ENCODE measurements at regions not wholly inside any gene's neighbourhood (a gene's known extent, or its start where the extent isn't known, plus 50 kb on each side); places are given as distances from the start of the nearest gene placed in this dataset.
"Not testable (repeated sequence)": the region's sequence is repeated elsewhere in the genome, so short reads cannot be mapped to it uniquely, and the experiment has no call there.

DNA sequence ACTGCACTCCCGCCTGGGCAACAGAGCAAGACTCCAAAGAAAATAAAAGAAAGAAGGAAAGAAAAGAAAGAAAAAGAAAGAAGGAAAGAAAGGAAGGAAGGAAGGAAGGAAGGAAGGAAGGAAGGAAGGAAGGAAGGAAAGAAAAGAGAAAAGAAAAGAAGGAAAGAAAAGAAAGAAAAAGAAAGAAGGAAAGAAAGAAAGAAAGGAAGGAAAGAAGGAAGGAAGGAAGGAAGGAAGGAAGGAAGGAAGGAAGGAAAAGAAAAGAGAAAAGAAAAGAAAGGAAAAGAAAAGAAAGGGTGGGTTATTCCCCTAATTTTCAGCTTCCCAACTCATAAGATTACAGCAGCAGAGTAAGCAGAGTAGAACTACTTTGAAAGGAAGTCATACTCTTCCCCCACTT is 64.4 kb downstream of the TMEM200C start:
- not testable (repeated sequence) for H3K4me3 ChIP-seq (ENCODE audit: low read depth, low read length)

DNA sequence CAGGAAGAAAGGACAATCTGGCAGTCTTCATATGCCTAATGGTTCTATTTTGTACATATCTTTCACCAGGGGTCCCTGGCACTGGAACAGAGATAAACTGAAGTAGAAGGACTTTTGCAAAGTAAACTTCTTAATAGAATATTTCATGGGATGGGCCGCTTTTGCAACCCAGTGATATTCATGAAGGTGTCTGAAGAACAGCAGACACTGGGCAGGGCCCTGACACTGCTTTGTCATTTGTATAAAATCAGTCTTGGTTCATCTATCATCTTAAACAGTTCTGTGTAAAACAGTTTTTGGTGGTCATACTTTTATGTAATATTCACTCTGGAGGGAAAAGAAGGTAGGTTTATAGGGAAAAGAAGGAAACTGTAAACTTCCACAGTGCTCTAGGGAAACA is 66.4 kb downstream of the TMEM200C start:
- TF ChIP-seq, protein P1, sequence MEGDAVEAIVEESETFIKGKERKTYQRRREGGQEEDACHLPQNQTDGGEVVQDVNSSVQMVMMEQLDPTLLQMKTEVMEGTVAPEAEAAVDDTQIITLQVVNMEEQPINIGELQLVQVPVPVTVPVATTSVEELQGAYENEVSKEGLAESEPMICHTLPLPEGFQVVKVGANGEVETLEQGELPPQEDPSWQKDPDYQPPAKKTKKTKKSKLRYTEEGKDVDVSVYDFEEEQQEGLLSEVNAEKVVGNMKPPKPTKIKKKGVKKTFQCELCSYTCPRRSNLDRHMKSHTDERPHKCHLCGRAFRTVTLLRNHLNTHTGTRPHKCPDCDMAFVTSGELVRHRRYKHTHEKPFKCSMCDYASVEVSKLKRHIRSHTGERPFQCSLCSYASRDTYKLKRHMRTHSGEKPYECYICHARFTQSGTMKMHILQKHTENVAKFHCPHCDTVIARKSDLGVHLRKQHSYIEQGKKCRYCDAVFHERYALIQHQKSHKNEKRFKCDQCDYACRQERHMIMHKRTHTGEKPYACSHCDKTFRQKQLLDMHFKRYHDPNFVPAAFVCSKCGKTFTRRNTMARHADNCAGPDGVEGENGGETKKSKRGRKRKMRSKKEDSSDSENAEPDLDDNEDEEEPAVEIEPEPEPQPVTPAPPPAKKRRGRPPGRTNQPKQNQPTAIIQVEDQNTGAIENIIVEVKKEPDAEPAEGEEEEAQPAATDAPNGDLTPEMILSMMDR (IDR thresholded peaks at IDR 0.05; ENCODE audit: low read depth, low read length), result no peak
- H3K4me3 ChIP-seq (ENCODE audit: low read depth, low read length), result no peak overlapping the region

DNA sequence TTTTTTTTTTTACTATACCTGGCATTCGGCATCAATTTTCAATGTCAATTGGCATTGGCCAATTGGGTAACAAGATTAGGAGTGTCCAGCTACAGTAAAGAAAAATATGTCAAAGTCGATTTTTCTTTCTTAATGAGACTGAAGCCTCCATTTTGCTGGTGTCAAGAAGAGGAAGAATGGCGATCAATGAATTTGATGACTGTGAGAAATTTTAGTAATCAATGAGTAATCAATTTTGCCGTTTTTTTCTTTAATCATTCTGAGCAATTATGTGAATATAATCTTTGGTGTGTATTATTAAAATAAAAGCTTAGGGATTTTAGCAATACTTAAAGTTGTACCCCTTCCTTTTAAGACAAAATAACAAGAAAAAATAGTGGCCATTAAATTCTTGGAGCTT is 69.7 kb downstream of the TMEM200C start:
- TF ChIP-seq, protein P1 (IDR thresholded peaks at IDR 0.05; ENCODE audit: low read depth, low read length), result no peak
- H3K4me3 ChIP-seq (ENCODE audit: low read depth, low read length), result no peak overlapping the region

DNA sequence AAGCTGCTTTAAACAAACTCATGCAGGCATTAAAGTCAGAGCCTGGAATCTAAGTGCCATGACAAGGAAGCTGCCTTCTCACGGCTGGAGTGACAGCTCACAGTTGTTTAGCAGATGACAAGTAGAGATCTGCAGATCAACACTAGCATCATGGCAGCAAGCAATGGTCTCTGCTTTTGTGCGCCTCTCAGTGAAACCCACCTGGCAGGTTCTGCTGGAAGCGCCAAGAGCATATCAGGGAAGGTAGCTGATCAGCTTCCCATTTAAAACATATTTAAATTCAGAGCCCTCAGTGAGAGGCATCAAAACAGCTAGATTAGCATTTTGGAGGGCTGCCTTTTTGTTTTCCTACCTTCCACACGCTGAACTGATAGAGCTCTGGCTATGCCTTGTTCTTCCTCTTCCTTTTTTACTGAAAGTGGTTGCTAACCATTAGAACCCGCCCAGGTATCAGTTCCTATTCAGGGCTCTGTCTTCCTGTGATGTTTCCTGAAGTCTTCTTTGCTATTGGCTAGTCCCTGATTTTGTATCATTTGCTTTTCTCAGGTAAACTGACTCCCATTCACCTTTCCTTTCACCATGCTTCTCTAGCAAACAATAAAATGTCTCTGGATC is 70.8 kb downstream of the TMEM200C start:
- TF ChIP-seq, protein P1 (IDR thresholded peaks at IDR 0.05; ENCODE audit: low read depth, low read length), result no peak
- H3K4me3 ChIP-seq (ENCODE audit: low read depth, low read length), result no peak overlapping the region

DNA sequence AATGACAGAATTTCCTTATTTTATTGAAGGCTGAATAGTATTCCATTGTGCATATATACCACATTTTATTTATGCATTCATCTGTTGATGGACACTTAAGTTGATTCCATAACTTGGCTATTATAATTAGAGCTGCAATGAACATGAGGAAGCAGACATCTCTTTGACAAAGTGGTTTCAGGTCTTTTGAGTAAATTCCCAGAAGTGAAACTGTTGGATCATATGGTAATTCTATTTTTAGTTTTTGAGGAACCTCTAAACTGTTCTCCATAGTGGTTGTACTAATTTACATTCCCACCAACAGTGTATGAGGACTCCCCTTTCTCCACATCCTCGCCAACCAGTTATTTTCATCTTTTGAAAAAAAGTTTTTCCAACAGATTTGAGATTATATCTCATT is 77.5 kb downstream of the TMEM200C start:
- H3K4me3 ChIP-seq (ENCODE audit: low read depth, low read length), result no peak overlapping the region
- TF ChIP-seq, protein P1 (IDR thresholded peaks at IDR 0.05; ENCODE audit: low read depth, low read length), result no peak

DNA sequence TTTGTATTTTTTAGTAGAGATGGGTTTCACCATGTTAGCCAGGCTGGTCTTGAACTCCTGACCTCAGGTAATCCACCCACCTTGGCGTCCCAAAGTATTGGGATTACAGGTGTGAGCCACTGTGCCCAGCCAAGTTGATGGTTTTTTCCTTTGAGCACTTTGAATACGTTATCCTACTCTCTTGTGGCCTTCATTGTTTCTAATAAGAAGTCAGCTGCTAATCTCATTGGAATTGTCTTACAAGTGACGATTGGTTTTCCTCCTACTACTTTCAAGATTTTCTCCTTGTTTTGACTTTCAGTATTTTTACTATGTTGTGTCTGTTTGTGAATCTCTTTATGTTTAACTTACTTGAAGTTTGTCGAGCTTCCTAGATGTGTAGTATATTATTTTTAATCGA is 88.5 kb downstream of the TMEM200C start:
- TF ChIP-seq, protein P1 (IDR thresholded peaks at IDR 0.05; ENCODE audit: low read depth, low read length), result no peak
- no peak overlapping the region for H3K4me3 ChIP-seq (ENCODE audit: low read depth, low read length)

DNA sequence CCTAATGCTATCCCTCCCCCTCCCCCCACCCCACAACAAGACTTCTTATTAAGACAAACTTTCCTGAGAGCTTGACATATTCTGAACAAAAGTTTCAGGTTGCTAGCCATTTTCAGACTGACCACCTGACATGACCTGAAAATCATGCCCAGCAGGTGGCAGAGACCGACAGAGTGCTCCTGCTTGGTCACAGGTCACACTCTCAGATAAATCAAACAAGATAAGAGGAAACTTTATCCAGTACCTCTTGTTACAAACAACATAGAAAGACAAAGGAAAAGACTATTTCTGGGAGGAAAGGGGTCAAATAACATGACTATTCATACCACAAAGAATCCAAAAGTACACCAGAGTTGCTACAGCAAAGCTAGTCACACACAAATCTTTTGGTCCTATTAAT is 107.4 kb downstream of the TMEM200C start:
- TF ChIP-seq, protein P1 (IDR thresholded peaks at IDR 0.05; ENCODE audit: low read depth, low read length), result no peak
- H3K4me3 ChIP-seq (ENCODE audit: low read depth, low read length), result no peak overlapping the region

DNA sequence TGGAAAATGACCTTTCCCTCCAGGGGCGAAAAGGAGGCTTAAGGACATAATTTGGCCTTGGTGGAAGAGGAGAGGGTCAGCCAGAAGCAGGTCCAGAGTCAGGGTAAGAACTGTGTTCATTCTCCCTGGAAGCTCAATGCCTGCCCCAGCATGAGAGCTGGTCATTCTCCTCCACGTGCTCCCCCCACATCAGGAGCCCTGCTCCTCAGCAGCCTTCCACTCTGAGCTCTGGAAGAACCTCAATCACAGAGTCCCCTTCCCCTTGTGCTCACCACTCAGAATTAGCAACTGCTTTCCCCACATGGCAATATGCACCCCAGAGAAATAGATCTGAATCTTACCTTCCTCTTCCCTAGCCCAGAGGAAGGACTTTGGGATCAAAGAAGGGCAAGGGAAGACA is 115.4 kb downstream of the TMEM200C start:
- TF ChIP-seq, protein P1 (IDR thresholded peaks at IDR 0.05; ENCODE audit: low read depth, low read length), result no peak

More for the DNA sequence above, 115.4 kb downstream of the TMEM200C start:
- H3K4me3 ChIP-seq (ENCODE audit: low read depth, low read length), result no peak overlapping the region
